GM12878 (cell line): ENCODE measurements at regions not wholly inside any gene's neighbourhood (a gene's known extent, or its start where the extent isn't known, plus 50 kb on each side); places are given as distances from the start of the nearest gene placed in this dataset.

ENCODE experiments used
- ATAC-seq: fragments of 200-7000 bp; cut with Tn5 transposase; 3 replicates; pipeline ENCODE4 v1.9.1; 2020; ENCODE audit warnings: mild to moderate bottlenecking, moderate library complexity
- BruUV-seq: library from RNA; stranded (reverse); fragments of 400-500 nt; replicated peaks from 2 replicates; lab custom pipeline; 2021; lab: Mats Ljungman, UMichigan
- CTCF ChIA-PET: fragments of 300-600 bp; sonication (Branson Sonifier 250); formaldehyde crosslinking; extraction: SDS; loops from one replicate; lab custom pipeline; 2021; ENCODE audit warnings: inconsistent platforms; lab: Yijun Ruan, JAX
- POLR2A ChIA-PET: fragments of 350-600 bp; formaldehyde crosslinking; extraction: SDS; loops from one replicate; lab custom pipeline; 2021; ENCODE audit warnings: inconsistent platforms; lab: Charles Lee
- RAD21 ChIA-PET: fragments of 300-600 bp; sonication (Branson Sonifier 250); formaldehyde crosslinking; loops from one replicate; lab custom pipeline; 2023; ENCODE audit warnings: antibody characterized with exemption; ENCODE audit not compliant: unreplicated experiment; lab: Charles Lee
- SMC1A ChIA-PET: fragments of 300-600 bp; sonication (Branson Sonifier 250); formaldehyde crosslinking; loops from one replicate; lab custom pipeline; 2023; ENCODE audit not compliant: unreplicated experiment, uncharacterized antibody; lab: Charles Lee
- DNase-seq: peaks from one replicate; pipeline ENCODE4 v3.0.0-alpha.2; 2011; ENCODE audit warnings: low read depth, low spot score
- FAIRE-seq: peaks from 3 replicates; lab custom pipeline; 2011; peaks lifted over from hg19 to GRCh38; lab: Jason Lieb, UNC
- H2AFZ ChIP-seq: 2 replicates; pipeline ENCODE4 v1.6.0; 2011; ENCODE audit warnings: low read depth, low read length, control low read depth; ENCODE audit not compliant: control insufficient read depth
- H3K27ac ChIP-seq: 2 replicates; pipeline ENCODE4 v1.5.1; 2011; ENCODE audit warnings: control low read depth; ENCODE audit not compliant: control insufficient read depth, insufficient read depth
- H3K27me3 ChIP-seq, 2 experiments: replicated peaks in 1 of 2; 2 replicates each; pipeline versions ENCODE4 v1.6.0 to v1.6.1; 2011; ENCODE audit warnings: low read length in 1 of 2; ENCODE audit not compliant: control insufficient read depth in 2 of 2, insufficient read depth in 2 of 2
- H3K36me3 ChIP-seq, 2 experiments: 2 replicates each; pipeline ENCODE4 v1.5.1; 2011; ENCODE audit warnings: low read length in 1 of 2; ENCODE audit not compliant: control insufficient read depth in 2 of 2, insufficient read depth in 2 of 2
- H3K4me1 ChIP-seq: 2 replicates; pipeline ENCODE4 v1.6.1; 2011; ENCODE audit warnings: mild to moderate bottlenecking, low read length, moderate library complexity, mixed read lengths; ENCODE audit not compliant: control insufficient read depth, insufficient read depth
- H3K4me2 ChIP-seq: 2 replicates; pipeline ENCODE4 v1.6.0; 2011; ENCODE audit warnings: control low read depth; ENCODE audit not compliant: control insufficient read depth, insufficient read depth
- H3K4me3 ChIP-seq: fragments of 200-600 bp; sonication (generic); 2 replicates; pipeline ENCODE4 v1.5.1; 2016
- H3K79me2 ChIP-seq: 2 replicates; pipeline ENCODE4 v1.6.0; 2011; ENCODE audit warnings: low read length; ENCODE audit not compliant: control insufficient read depth, insufficient read depth
- H3K9ac ChIP-seq: 2 replicates; pipeline ENCODE4 v1.8.0; 2011; ENCODE audit warnings: low read length, control low read depth, mixed read lengths; ENCODE audit not compliant: control insufficient read depth, insufficient read depth
- H3K9me3 ChIP-seq: replicated peaks from 3 replicates; pipeline ENCODE4 v1.5.1; 2011; ENCODE audit warnings: mild to moderate bottlenecking, low read length; ENCODE audit not compliant: control insufficient read depth, insufficient read depth
- H4K20me1 ChIP-seq: 2 replicates; pipeline ENCODE4 v1.6.0; 2011; ENCODE audit not compliant: control insufficient read depth, insufficient read depth
- CEBPB ChIP-seq, 2 experiments: fragments of 150-350 bp in 1 of 2; IDR thresholded peaks; 2 replicates each; pipeline ENCODE4 v1.6.1; 2012 to 2014; ENCODE audit warnings: low read depth in 2 of 2, low read length in 2 of 2, borderline replicate concordance in 1 of 2, inconsistent platforms in 1 of 2
- CHD2 ChIP-seq: IDR thresholded peaks from 2 replicates; pipeline ENCODE4 v1.6.1; 2011; ENCODE audit warnings: low read depth, low read length, improper control_type of control experiment, borderline replicate concordance
- FOXK2 ChIP-seq: fragments of 450-650 bp; IDR thresholded peaks from 2 replicates; pipeline ENCODE4 v1.6.1; 2017; ENCODE audit warnings: mild to moderate bottlenecking, moderate library complexity
- FOXM1 ChIP-seq: IDR thresholded peaks from 2 replicates; pipeline ENCODE4 v1.6.1; 2012; ENCODE audit warnings: low read depth, mild to moderate bottlenecking, inconsistent platforms, low read length, moderate library complexity
- HDAC6 ChIP-seq: fragments of 200-600 bp; sonication (generic); IDR thresholded peaks from one replicate; pipeline ENCODE4 v1.8.0; 2017; ENCODE audit warnings: antibody characterized with exemption; ENCODE audit not compliant: unreplicated experiment
- MXI1 ChIP-seq: fragments of 150-350 bp; IDR thresholded peaks from 2 replicates; pipeline ENCODE4 v1.6.1; 2011; ENCODE audit warnings: low read depth, mild to moderate bottlenecking, inconsistent platforms, low read length, improper control_type of control experiment
- MYB ChIP-seq: fragments of 150-350 bp; IDR thresholded peaks from 2 replicates; pipeline ENCODE4 v1.6.1; 2014; ENCODE audit warnings: mild to moderate bottlenecking, low read depth, low read length, borderline replicate concordance
- PAX5 ChIP-seq: IDR thresholded peaks from 2 replicates; pipeline ENCODE4 v1.6.1; 2011; ENCODE audit warnings: low read depth, low read length, borderline replicate concordance
- POLR2AphosphoS2 ChIP-seq: IDR thresholded peaks from 2 replicates; pipeline ENCODE4 v1.6.1; 2011; ENCODE audit warnings: low read depth, mild to moderate bottlenecking, low read length, improper control_type of control experiment, moderate library complexity
- RAD51 ChIP-seq: fragments of 450-650 bp; IDR thresholded peaks from 2 replicates; pipeline ENCODE4 v1.6.1; 2016; ENCODE audit warnings: moderate library complexity, mild to moderate bottlenecking, inconsistent platforms
- SMAD1 ChIP-seq: fragments of 450-650 bp; IDR thresholded peaks from 2 replicates; pipeline ENCODE4 v1.6.1; 2018; ENCODE audit warnings: mild to moderate bottlenecking, low read depth; ENCODE audit not compliant: partially characterized antibody
- SMC3 ChIP-seq: IDR thresholded peaks from 2 replicates; pipeline ENCODE4 v1.6.1; 2011; ENCODE audit warnings: low read length, improper control_type of control experiment, borderline replicate concordance
- STAT3 ChIP-seq: IDR thresholded peaks from 2 replicates; pipeline ENCODE4 v1.6.1; 2011; ENCODE audit warnings: low read depth, low read length, improper control_type of control experiment
- TCF3 ChIP-seq: IDR thresholded peaks from 2 replicates; pipeline ENCODE4 v1.6.1; 2012; ENCODE audit warnings: low read depth, mild to moderate bottlenecking, low read length, borderline replicate concordance; ENCODE audit not compliant: insufficient read depth
- WGBS: methylation state at CpG from one replicate; pipeline ENCODE4 v1.1.6; 2016; ENCODE audit warnings: low lambda C conversion rate; ENCODE audit not compliant: insufficient replicate concordance, insufficient coverage; ENCODE audit errors: missing lambda C conversion rate; 5-methylcytosine and 5-hydroxymethylcytosine counted together
- in situ Hi-C: fragments of 300-500 bp; cut with MboI; formaldehyde crosslinking; loops from 9 replicates; pipeline ENCODE4 v1.14.3; 2018; ENCODE audit warnings: mixed read lengths
- intact Hi-C: fragments of 100-400 bp; cut with micrococcal nuclease; formaldehyde crosslinking; loops from one replicate; pipeline ENCODE4 v1.14.2; 2022; ENCODE audit not compliant: unreplicated experiment
- TF ChIP-seq, protein P1 (sequence below): IDR thresholded peaks from 2 replicates; pipeline ENCODE4 v1.6.1; 2011; ENCODE audit warnings: borderline replicate concordance, low read depth, mild to moderate bottlenecking, moderate library complexity, mixed read lengths, low read length; ENCODE audit not compliant: insufficient read depth; ENCODE audit errors: extremely low read length
- TF ChIP-seq, protein P2 (sequence below): fragments of 450-650 bp; IDR thresholded peaks from 2 replicates; pipeline ENCODE4 v1.6.1; 2018; ENCODE audit warnings: mild to moderate bottlenecking, low read depth, moderate library complexity; ENCODE audit not compliant: partially characterized antibody

DNA sequence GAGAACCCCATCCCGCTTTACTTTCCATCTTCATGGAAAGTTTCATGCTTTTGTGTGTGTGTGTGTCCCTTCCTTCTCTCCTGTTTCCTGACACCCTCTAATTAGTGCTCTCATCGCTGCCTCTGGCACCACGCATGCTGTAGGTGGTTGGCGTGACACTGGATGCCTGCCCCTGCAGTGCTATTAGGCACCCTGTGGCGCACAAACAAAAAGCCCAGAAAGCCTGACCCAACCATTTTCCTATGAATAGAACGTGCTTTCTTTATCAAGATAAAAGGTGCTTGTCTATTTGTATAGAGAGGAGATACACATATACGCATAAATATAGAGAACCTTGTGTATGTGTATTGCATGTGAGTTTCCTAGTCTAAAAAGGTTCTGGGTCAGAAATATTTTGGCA is 120.8 kb upstream of the CDCA7L start:
- RAD21 ChIA-PET = no interaction called here
- TF ChIP-seq POLR2AphosphoS2 = no peak
- no peak for TF ChIP-seq MYB
- TF ChIP-seq SMAD1 = no peak
- ATAC-seq (no peak), FAIRE-seq (no peak), DNase-seq (no peak)
- Histone ChIP-seq H3K27me3 (no peaks in the 10 kb centered on the region; a peak in 1 of 4 replicates), H3K79me2 (no peaks in the 10 kb centered on the region), H2AFZ (no peak overlapping the region), H3K36me3 (no peaks in the 10 kb centered on the region), H4K20me1 (no peaks in the 10 kb centered on the region), H3K9ac (no peak overlapping the region), H3K27ac (no peak overlapping the region), H3K4me2 (no peak overlapping the region), H3K9me3 (no peaks in the 10 kb centered on the region), H3K4me3 (no peak overlapping the region), H3K4me1 (no peaks in the 10 kb centered on the region)
- no TSS peak for BruUV-seq
- in situ Hi-C loops (no loop called here), intact Hi-C loops (no loop called here)
- WGBS = 51% methylated on average over 7 of the region's 7 CpGs
- CTCF ChIA-PET = no interaction called here
- SMC1A ChIA-PET = interaction anchor here (1.4 kb wide), 1 partner anchor 14 kb away, joined by 3 read pairs; no protein-coding TSS in a partner anchor
- POLR2A ChIA-PET = no interaction called here

DNA sequence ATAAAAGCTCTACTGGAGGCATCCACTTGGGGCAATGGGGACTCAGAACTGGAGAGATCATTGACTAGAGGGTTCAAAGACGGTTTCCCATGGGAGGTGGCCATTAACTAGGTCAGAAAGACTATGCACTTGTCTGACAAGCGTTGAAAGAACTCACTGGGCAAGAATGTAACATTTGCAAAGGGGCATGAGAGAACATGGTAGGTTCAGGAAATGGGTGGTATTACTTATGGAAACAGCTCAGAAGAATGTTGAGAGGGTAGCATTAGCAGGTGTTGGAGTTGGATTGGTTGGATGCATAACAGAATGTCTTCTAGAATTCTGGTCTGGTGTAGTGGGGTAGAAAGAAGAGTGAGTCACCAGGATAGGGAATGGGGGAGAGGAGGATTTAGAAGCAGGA is 119.1 kb upstream of the CDCA7L start:
- Histone ChIP-seq H3K36me3 (no peaks in the 10 kb centered on the region), H2AFZ (no peak overlapping the region), H3K4me3 (no peak overlapping the region), H3K9ac (no peak overlapping the region), H3K4me2 (no peak overlapping the region), H3K79me2 (no peaks in the 10 kb centered on the region), H4K20me1 (no peaks in the 10 kb centered on the region), H3K4me1 (no peaks in the 10 kb centered on the region), H3K27me3 (no peaks in the 10 kb centered on the region; a peak in 1 of 4 replicates), H3K9me3 (no peaks in the 10 kb centered on the region), H3K27ac (no peak overlapping the region)
- ChIA-PET SMC1A (no interaction called here), CTCF (no interaction called here), POLR2A (no interaction called here), RAD21 (no interaction called here)
- ATAC-seq (no peak), FAIRE-seq (no peak), DNase-seq (no peak)
- no TSS peak for BruUV-seq
- in situ Hi-C loops (no loop called here), intact Hi-C loops (no loop called here)
- WGBS = 0% methylated on average over 2 of the region's 2 CpGs
- TF ChIP-seq PAX5 = no peak
- no peak for TF ChIP-seq HDAC6
- TF ChIP-seq CHD2 = no peak
- TF ChIP-seq, protein P1, sequence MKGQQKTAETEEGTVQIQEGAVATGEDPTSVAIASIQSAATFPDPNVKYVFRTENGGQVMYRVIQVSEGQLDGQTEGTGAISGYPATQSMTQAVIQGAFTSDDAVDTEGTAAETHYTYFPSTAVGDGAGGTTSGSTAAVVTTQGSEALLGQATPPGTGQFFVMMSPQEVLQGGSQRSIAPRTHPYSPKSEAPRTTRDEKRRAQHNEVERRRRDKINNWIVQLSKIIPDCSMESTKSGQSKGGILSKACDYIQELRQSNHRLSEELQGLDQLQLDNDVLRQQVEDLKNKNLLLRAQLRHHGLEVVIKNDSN = no peak
- no peak for TF ChIP-seq MXI1
- no peak for TF ChIP-seq FOXK2
- no peak for TF ChIP-seq SMC3
- TF ChIP-seq RAD51 = no peak
- no peak for TF ChIP-seq STAT3
- TF ChIP-seq CEBPB (IDR thresholded peaks at IDR 0.05; ENCODE audit: borderline replicate concordance in 1 of 2, low read depth in 2 of 2, low read length in 2 of 2) = no peak
- TF ChIP-seq, protein P2, sequence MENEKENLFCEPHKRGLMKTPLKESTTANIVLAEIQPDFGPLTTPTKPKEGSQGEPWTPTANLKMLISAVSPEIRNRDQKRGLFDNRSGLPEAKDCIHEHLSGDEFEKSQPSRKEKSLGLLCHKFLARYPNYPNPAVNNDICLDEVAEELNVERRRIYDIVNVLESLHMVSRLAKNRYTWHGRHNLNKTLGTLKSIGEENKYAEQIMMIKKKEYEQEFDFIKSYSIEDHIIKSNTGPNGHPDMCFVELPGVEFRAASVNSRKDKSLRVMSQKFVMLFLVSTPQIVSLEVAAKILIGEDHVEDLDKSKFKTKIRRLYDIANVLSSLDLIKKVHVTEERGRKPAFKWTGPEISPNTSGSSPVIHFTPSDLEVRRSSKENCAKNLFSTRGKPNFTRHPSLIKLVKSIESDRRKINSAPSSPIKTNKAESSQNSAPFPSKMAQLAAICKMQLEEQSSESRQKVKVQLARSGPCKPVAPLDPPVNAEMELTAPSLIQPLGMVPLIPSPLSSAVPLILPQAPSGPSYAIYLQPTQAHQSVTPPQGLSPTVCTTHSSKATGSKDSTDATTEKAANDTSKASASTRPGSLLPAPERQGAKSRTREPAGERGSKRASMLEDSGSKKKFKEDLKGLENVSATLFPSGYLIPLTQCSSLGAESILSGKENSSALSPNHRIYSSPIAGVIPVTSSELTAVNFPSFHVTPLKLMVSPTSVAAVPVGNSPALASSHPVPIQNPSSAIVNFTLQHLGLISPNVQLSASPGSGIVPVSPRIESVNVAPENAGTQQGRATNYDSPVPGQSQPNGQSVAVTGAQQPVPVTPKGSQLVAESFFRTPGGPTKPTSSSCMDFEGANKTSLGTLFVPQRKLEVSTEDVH = no peak
- no peak for TF ChIP-seq TCF3
- TF ChIP-seq FOXM1 = no peak
